ENCODE measurements at regions not wholly inside any gene's neighbourhood (a gene's known extent, or its start where the extent isn't known, plus 50 kb on each side); places are given as distances from the start of the nearest gene placed in this dataset.
"Not testable (repeated sequence)": the region's sequence is repeated elsewhere in the genome, so short reads cannot be mapped to it uniquely, and the experiment has no call there.

DNA sequence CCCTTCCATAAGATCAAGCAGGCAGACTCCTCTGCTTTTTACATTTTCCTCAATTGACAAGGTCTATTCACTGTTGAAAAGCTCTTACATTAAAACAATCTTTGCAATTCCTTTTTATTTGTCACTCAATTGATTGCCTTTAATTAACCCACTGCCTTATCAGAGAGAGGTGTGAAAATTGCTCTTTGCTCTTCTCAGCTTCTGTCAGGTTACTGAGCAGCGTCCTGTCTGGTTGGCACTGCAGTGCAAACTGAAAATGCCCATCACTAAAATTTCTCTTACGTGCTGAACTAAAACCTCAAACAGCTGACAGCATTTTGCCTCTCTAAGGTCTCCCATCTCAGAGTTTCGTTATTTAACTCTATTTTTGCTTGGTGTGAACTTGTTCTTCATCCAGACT, 504.1 kb upstream of the ATXN7L3B start:
- dilution Hi-C loops (cut with MboI; ENCODE audit: extremely low pct_ligation_motif_present, low sequenced_read_pairs): no loop called here
- Histone ChIP-seq H3K79me2 (ENCODE audit: control insufficient read depth, insufficient read depth, low read length) (no peaks in the 10 kb centered on the region), H3K4me3 (ENCODE audit: control insufficient read depth in 2 of 3, extremely low read depth in 1 of 3, insufficient read depth in 2 of 3, low read depth in 1 of 3, low read length in 3 of 3) (no peak overlapping the region), H3K4me1 (ENCODE audit: control insufficient read depth, extremely low read depth, insufficient read depth, low read length) (no peaks in the 10 kb centered on the region), H3K27ac (ENCODE audit: control insufficient read depth, insufficient read depth, low read length) (no peak overlapping the region), H3K9me3 (ENCODE audit: control insufficient read depth, low read depth, low read length) (no peaks in the 10 kb centered on the region), H3K9ac (ENCODE audit: control insufficient read depth, extremely low read depth, insufficient read depth, low read length) (no peak overlapping the region), H4K20me1 (ENCODE audit: control insufficient read depth, extremely low read depth, insufficient read depth, low read length) (no peaks in the 10 kb centered on the region), H2AFZ (ENCODE audit: control insufficient read depth, low read length) (no peak overlapping the region), H3K9me1 (ENCODE audit: control insufficient read depth, extremely low read depth, insufficient read depth, low read length) (no peaks in the 10 kb centered on the region), H3K4me2 (ENCODE audit: control insufficient read depth, extremely low read depth, insufficient read depth, low read depth, low read length) (no peak overlapping the region), H3K36me3 (ENCODE audit: control insufficient read depth in 2 of 2, extremely low read depth in 1 of 2, insufficient read depth in 2 of 2, low read length in 2 of 2) (no peaks in the 10 kb centered on the region), H3K27me3 (ENCODE audit: control insufficient read depth, extremely low read depth, insufficient read depth, low read length) (no peaks in the 10 kb centered on the region)
- DNase-seq (ENCODE audit: low read depth, low spot score): no peak
- FAIRE-seq: no peak
- TF ChIP-seq CTCF (optimal IDR thresholded peaks at IDR 0.05 in 1 of 3, IDR thresholded peaks at IDR 0.05 in 1 of 3, conservative IDR thresholded peaks at IDR 0.05 in 1 of 3; ENCODE audit: extremely low read depth in 1 of 3, insufficient read depth in 2 of 3, low read length in 3 of 3): no peak
- no peak for TF ChIP-seq EZH2 (IDR thresholded peaks at IDR 0.05; ENCODE audit: low read length)

GRCh38 chr12:74039138-74039537, 498.5 kb upstream of the ATXN7L3B start:
- H4K20me1 ChIP-seq (ENCODE audit: control insufficient read depth, extremely low read depth, insufficient read depth, low read length); H3K79me2 ChIP-seq (ENCODE audit: control insufficient read depth, insufficient read depth, low read length); H3K9me1 ChIP-seq (ENCODE audit: control insufficient read depth, extremely low read depth, insufficient read depth, low read length); H3K27me3 ChIP-seq (ENCODE audit: control insufficient read depth, extremely low read depth, insufficient read depth, low read length); FAIRE-seq; H3K9me3 ChIP-seq (ENCODE audit: control insufficient read depth, low read depth, low read length); DNase-seq (ENCODE audit: low read depth, low spot score); H3K27ac ChIP-seq (ENCODE audit: control insufficient read depth, insufficient read depth, low read length); H3K4me2 ChIP-seq (ENCODE audit: control insufficient read depth, extremely low read depth, insufficient read depth, low read depth, low read length); H2AFZ ChIP-seq (ENCODE audit: control insufficient read depth, low read length); H3K36me3 ChIP-seq (ENCODE audit: control insufficient read depth in 2 of 2, extremely low read depth in 1 of 2, insufficient read depth in 2 of 2, low read length in 2 of 2); H3K9ac ChIP-seq (ENCODE audit: control insufficient read depth, extremely low read depth, insufficient read depth, low read length); dilution Hi-C loops (cut with MboI; ENCODE audit: extremely low pct_ligation_motif_present, low sequenced_read_pairs); H3K4me3 ChIP-seq (ENCODE audit: control insufficient read depth in 2 of 3, extremely low read depth in 1 of 3, insufficient read depth in 2 of 3, low read depth in 1 of 3, low read length in 3 of 3): not testable (repeated sequence)
- peaks cover 10% of the 10 kb centered on the region for H3K4me1 ChIP-seq (ENCODE audit: control insufficient read depth, extremely low read depth, insufficient read depth, low read length)

GRCh38 chr12:74043343-74043742, 494.3 kb upstream of the ATXN7L3B start:
- Histone ChIP-seq H3K4me1 (ENCODE audit: control insufficient read depth, extremely low read depth, insufficient read depth, low read length) (peaks cover 10% of the 10 kb centered on the region), H3K9me3 (ENCODE audit: control insufficient read depth, low read depth, low read length) (no peaks in the 10 kb centered on the region), H3K27ac (ENCODE audit: control insufficient read depth, insufficient read depth, low read length) (peak overlapping the region; percentile 63), H3K4me3 (ENCODE audit: control insufficient read depth in 2 of 3, extremely low read depth in 1 of 3, insufficient read depth in 2 of 3, low read depth in 1 of 3, low read length in 3 of 3) (no peak overlapping the region), H3K27me3 (ENCODE audit: control insufficient read depth, extremely low read depth, insufficient read depth, low read length) (no peaks in the 10 kb centered on the region), H3K9me1 (ENCODE audit: control insufficient read depth, extremely low read depth, insufficient read depth, low read length) (no peaks in the 10 kb centered on the region), H3K36me3 (ENCODE audit: control insufficient read depth in 2 of 2, extremely low read depth in 1 of 2, insufficient read depth in 2 of 2, low read length in 2 of 2) (no peaks in the 10 kb centered on the region), H3K9ac (ENCODE audit: control insufficient read depth, extremely low read depth, insufficient read depth, low read length) (no peak overlapping the region), H2AFZ (ENCODE audit: control insufficient read depth, low read length) (peak overlapping the region; percentile 56), H3K4me2 (ENCODE audit: control insufficient read depth, extremely low read depth, insufficient read depth, low read depth, low read length) (peak overlapping the region; percentile 39), H3K79me2 (ENCODE audit: control insufficient read depth, insufficient read depth, low read length) (no peaks in the 10 kb centered on the region), H4K20me1 (ENCODE audit: control insufficient read depth, extremely low read depth, insufficient read depth, low read length) (no peaks in the 10 kb centered on the region)
- DNase-seq (ENCODE audit: low read depth, low spot score) (peak; percentile 93), FAIRE-seq (peak; percentile 94)
- dilution Hi-C loops (cut with MboI; ENCODE audit: extremely low pct_ligation_motif_present, low sequenced_read_pairs): no loop called here
- TF ChIP-seq CTCF (optimal IDR thresholded peaks at IDR 0.05 in 1 of 3, IDR thresholded peaks at IDR 0.05 in 1 of 3, conservative IDR thresholded peaks at IDR 0.05 in 1 of 3; ENCODE audit: extremely low read depth in 1 of 3, insufficient read depth in 2 of 3, low read length in 3 of 3) (no peak), EZH2 (IDR thresholded peaks at IDR 0.05; ENCODE audit: low read length) (no peak)

All from keratinocyte (primary cell).